Nephron (organoid): ENCODE measurements at regions not wholly inside any gene's neighbourhood (a gene's known extent, or its start where the extent isn't known, plus 50 kb on each side); places are given as distances from the start of the nearest gene placed in this dataset.

Source experiments
- H3K27ac Mint-ChIP-seq, 3 experiments: 2 replicates each; pipeline ENCODE4 v1.8.0; 2020; ENCODE audit warnings: mixed read lengths in 3 of 3, mild to moderate bottlenecking in 2 of 3, moderate library complexity in 1 of 3
- H3K27me3 Mint-ChIP-seq: 2 replicates; pipeline ENCODE4 v1.8.0; 2021; ENCODE audit warnings: low read depth, mild to moderate bottlenecking, moderate library complexity, mixed read lengths
- H3K36me3 Mint-ChIP-seq: 2 replicates; pipeline ENCODE4 v1.8.0; 2020; ENCODE audit warnings: low read depth, mixed read lengths
- H3K4me1 Mint-ChIP-seq: 2 replicates; pipeline ENCODE4 v1.8.0; 2020; ENCODE audit warnings: mixed read lengths
- H3K4me3 Mint-ChIP-seq, 3 experiments: 2 replicates each; pipeline ENCODE4 v1.8.0; 2020; ENCODE audit warnings: mild to moderate bottlenecking in 3 of 3, mixed read lengths in 3 of 3, moderate library complexity in 2 of 3
- H3K9me3 Mint-ChIP-seq: 2 replicates; pipeline ENCODE4 v1.8.0; 2020; ENCODE audit warnings: mixed read lengths
- TF ChIP-seq, protein P1 (sequence below), 3 experiments: fragments of 200-600 bp; sonication (generic); IDR thresholded peaks; one replicate each; pipeline ENCODE4 v1.5.0; 2021; ENCODE audit warnings: antibody characterized with exemption in 3 of 3; ENCODE audit not compliant: unreplicated experiment in 3 of 3

DNA sequence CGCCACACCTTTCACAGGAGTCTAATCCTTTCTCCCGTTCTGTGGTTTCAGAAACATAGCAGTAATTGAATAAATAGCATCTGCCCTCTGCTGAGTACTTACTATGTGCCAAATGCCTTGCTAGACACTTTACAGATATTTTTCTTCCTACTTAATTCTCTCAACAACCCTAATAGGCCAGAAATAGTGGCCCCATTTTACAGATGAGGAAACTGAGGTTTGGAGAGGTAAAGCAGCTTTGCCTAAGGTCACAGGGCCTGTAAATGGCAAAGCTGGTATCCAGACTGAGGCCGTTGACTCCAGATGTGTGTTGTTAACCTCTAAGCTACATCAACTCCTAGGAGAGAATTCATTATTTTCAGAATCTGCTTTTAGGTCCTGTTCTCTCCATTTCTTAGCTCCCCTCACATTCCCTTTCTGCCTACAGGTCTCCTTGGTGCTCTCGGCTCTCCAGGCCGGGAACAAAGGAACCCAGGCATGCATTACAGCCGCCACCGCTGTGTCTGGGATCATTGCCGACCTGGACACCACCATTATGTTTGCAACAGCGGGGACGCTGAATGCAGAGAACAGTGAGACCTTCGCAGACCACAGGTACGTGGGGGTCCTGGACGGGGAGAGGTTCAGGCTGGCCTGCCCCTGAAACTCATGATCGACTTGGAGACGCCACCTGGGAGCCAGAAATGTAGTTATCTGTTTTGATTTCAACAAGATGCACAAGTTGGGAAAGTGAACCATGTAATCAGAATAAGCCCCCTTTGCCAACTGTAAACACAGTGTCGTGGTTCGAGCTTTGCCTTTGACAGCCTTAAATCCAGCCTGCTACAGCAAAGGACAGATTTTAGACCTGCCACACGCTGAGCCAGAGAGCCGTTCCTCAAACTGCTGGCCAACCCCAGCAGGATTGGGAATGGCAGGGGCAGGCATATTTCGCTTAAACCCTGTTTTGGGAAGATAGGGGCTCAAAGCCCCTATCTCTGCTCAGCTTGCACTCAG lies 246.5 kb upstream of the TPM1 start:
- H3K4me1 Mint-ChIP-seq: peaks cover 63% of the 10 kb centered on the region
- TF ChIP-seq, protein P1, sequence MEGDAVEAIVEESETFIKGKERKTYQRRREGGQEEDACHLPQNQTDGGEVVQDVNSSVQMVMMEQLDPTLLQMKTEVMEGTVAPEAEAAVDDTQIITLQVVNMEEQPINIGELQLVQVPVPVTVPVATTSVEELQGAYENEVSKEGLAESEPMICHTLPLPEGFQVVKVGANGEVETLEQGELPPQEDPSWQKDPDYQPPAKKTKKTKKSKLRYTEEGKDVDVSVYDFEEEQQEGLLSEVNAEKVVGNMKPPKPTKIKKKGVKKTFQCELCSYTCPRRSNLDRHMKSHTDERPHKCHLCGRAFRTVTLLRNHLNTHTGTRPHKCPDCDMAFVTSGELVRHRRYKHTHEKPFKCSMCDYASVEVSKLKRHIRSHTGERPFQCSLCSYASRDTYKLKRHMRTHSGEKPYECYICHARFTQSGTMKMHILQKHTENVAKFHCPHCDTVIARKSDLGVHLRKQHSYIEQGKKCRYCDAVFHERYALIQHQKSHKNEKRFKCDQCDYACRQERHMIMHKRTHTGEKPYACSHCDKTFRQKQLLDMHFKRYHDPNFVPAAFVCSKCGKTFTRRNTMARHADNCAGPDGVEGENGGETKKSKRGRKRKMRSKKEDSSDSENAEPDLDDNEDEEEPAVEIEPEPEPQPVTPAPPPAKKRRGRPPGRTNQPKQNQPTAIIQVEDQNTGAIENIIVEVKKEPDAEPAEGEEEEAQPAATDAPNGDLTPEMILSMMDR (IDR thresholded peaks at IDR 0.05; ENCODE audit: unreplicated experiment in 3 of 3): no peak
- H3K9me3 Mint-ChIP-seq: no peaks in the 10 kb centered on the region
- H3K27me3 Mint-ChIP-seq: no peaks in the 10 kb centered on the region
- H3K27ac Mint-ChIP-seq: peak overlapping the region; percentile 15 to 88 (median 74)
- peaks cover 31% of the 10 kb centered on the region for H3K36me3 Mint-ChIP-seq
- no peak overlapping the region for H3K4me3 Mint-ChIP-seq

- H3K27me3 Mint-ChIP-seq: no peaks in the 10 kb centered on the region
- H3K9me3 Mint-ChIP-seq: no peaks in the 10 kb centered on the region
- H3K27ac Mint-ChIP-seq: peak overlapping the region in 1 of 3 experiments; percentile 88
- H3K4me1 Mint-ChIP-seq: peaks cover 54% of the 10 kb centered on the region
- peaks cover 34% of the 10 kb centered on the region for H3K36me3 Mint-ChIP-seq
- TF ChIP-seq, protein P1 (IDR thresholded peaks at IDR 0.05; ENCODE audit: unreplicated experiment in 3 of 3): no peak
- no peak overlapping the region for H3K4me3 Mint-ChIP-seq
Measured at GRCh38 chr15:62797171-62797570, 245.4 kb upstream of the TPM1 start.

DNA sequence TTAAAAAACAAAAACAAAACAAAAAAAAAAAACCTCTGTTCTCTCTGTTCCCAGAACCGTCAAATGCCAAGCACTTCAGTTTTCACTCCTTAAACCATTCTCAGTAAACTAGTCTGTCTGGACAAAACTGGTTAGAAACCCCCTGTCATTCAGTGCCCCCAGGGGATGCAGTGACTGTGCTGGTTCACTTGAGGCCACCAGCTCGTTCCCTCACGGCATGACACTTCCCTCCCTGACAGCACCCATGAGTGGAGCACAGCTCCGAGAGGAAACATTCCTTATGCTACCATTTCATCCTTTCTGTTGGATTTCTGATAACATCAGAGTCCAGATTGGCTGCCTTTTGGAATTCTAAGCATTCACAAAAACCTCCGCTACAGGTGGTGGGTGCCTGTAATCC lies 244.0 kb upstream of the TPM1 start:
- no peaks in the 10 kb centered on the region for H3K27me3 Mint-ChIP-seq
- TF ChIP-seq, protein P1 (IDR thresholded peaks at IDR 0.05; ENCODE audit: unreplicated experiment in 3 of 3): no peak
- peaks cover 40% of the 10 kb centered on the region for H3K4me1 Mint-ChIP-seq
- no peak overlapping the region for H3K4me3 Mint-ChIP-seq
- peak overlapping the region in 1 of 3 experiments; percentile 40 for H3K27ac Mint-ChIP-seq
- peaks cover 41% of the 10 kb centered on the region for H3K36me3 Mint-ChIP-seq
- no peaks in the 10 kb centered on the region for H3K9me3 Mint-ChIP-seq

GRCh38 chr15:62799037-62799436 lies 243.5 kb upstream of the TPM1 start:
- H3K4me1 Mint-ChIP-seq: peaks cover 35% of the 10 kb centered on the region
- H3K9me3 Mint-ChIP-seq: no peaks in the 10 kb centered on the region
- no peak overlapping the region for H3K4me3 Mint-ChIP-seq
- no peaks in the 10 kb centered on the region for H3K27me3 Mint-ChIP-seq
- H3K36me3 Mint-ChIP-seq: peaks cover 44% of the 10 kb centered on the region
- TF ChIP-seq, protein P1 (IDR thresholded peaks at IDR 0.05; ENCODE audit: unreplicated experiment in 3 of 3): no peak
- H3K27ac Mint-ChIP-seq: peak overlapping the region in 1 of 3 experiments; percentile 16

DNA sequence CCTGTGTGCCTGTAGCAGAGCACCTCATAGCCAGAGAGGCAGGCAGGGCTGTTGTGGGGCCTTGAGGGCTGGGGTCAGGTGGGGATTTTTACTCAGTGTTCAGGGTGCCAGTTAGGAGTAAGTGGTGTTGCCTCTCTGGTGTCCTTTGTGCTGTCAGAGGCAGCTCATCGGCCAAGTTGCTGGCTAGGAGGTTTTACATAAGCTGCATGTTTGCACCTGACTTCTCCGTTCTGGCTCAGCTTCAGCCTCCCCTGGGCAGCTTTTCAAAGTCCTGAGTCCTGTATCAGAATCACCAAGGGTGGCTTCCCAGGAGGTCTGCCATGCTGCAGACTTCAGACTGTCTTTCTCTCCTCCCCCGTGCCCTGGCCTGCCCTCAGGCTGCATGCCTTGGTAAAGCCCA lies 242.6 kb upstream of the TPM1 start:
- H3K27ac Mint-ChIP-seq: peak overlapping the region in 2 of 3 experiments; percentile 16 to 37
- TF ChIP-seq, protein P1 (IDR thresholded peaks at IDR 0.05; ENCODE audit: unreplicated experiment in 3 of 3): no peak
- H3K4me3 Mint-ChIP-seq: no peak overlapping the region
- peaks cover 50% of the 10 kb centered on the region for H3K36me3 Mint-ChIP-seq
- H3K9me3 Mint-ChIP-seq: no peaks in the 10 kb centered on the region
- H3K27me3 Mint-ChIP-seq: no peaks in the 10 kb centered on the region
- H3K4me1 Mint-ChIP-seq: peaks cover 27% of the 10 kb centered on the region
